ENCODE measurements at regions not wholly inside any gene's neighbourhood (a gene's known extent, or its start where the extent isn't known, plus 50 kb on each side); places are given as distances from the start of the nearest gene placed in this dataset.

- CTCF ChIA-PET, result interaction anchor here (1.2 kb wide), 1 partner anchor 9 kb away, joined by 9 read pairs; no protein-coding TSS in a partner anchor
- no peaks in the 10 kb centered on the region for H4K20me1 ChIP-seq (ENCODE audit: insufficient read depth)
- ATAC-seq, result peak; percentile 81
- POLR2A ChIA-PET, result interaction anchor here (1.6 to 2.7 kb wide), 5 partner anchors 9 to 232 kb away, joined by 4 to 23 read pairs (median 5); partner anchors contain the start of gene RAP2B
- H3K9me3 ChIP-seq (ENCODE audit: control insufficient read depth in 1 of 2, insufficient read depth in 1 of 2, low read depth in 1 of 2, low read length in 2 of 2), result no peaks in the 10 kb centered on the region
- no peaks in the 10 kb centered on the region for H3K79me2 ChIP-seq (ENCODE audit: insufficient read depth, low read length)
- intact Hi-C loops (cut with micrococcal nuclease), result loop anchor here (1.0 to 5.0 kb wide), 3 partner anchors 79 to 785 kb away; partner anchors contain the start of gene MBNL1
- H3K27ac ChIP-seq (ENCODE audit: low read depth, low read length), result peak overlapping the region; percentile 77
- H3K27me3 ChIP-seq (ENCODE audit: insufficient read depth, low read length), result no peaks in the 10 kb centered on the region
- no TSS peak for BruUV-seq (replicated peaks)
- H3K4me3 ChIP-seq (replicated peaks in 1 of 2; ENCODE audit: low read depth in 1 of 2, low read length in 2 of 2), result peak overlapping the region; percentile 8 to 28; a peak in 3 of 4 replicates
- H3K4me2 ChIP-seq (ENCODE audit: low read length), result peak overlapping the region; percentile 68
- peaks cover 22 to 40% of the 10 kb centered on the region in 2 experiments for H3K4me1 ChIP-seq (ENCODE audit: control insufficient read depth in 1 of 2, insufficient read depth in 2 of 2, low read length in 2 of 2)
- no peaks in the 10 kb centered on the region for H3K9me2 ChIP-seq (ENCODE audit: insufficient read depth)
- no peaks in the 10 kb centered on the region for H3K36me3 ChIP-seq (ENCODE audit: control insufficient read depth in 1 of 2, insufficient read depth in 2 of 2, low read length in 2 of 2)
- peak overlapping the region; percentile 40 for H3K9ac ChIP-seq (ENCODE audit: low read length)
- RAD21 ChIA-PET (ENCODE audit: low non-redundant PET in 1 of 2, low total read pairs in 2 of 2, uncharacterized antibody in 2 of 2, unreplicated experiment in 2 of 2), result interaction anchor here in 1 of 2 experiments (0.6 kb wide), 1 partner anchor 90 kb away, joined by 3 read pairs; no protein-coding TSS in a partner anchor
- peak overlapping the region; percentile 89 for H2AFZ ChIP-seq (ENCODE audit: low read depth, low read length, poor library complexity, severe bottlenecking)
- peak; percentile 95 for DNase-seq (ENCODE audit: low read depth, low spot score)
- TF ChIP-seq EGR1 (IDR thresholded peaks at IDR 0.05; ENCODE audit: low read depth), result 0 out of 2 replicates have a peak, but pooled peaks have one; percentile 39
- peak; percentile 84 for TF ChIP-seq YY1 (IDR thresholded peaks at IDR 0.05; ENCODE audit: extremely low read depth, insufficient replicate concordance, low read depth, low read length)
- peak; percentile 75 for TF ChIP-seq POLR2AphosphoS5 (IDR thresholded peaks at IDR 0.05; ENCODE audit: low read depth, low read length)
- no peak for TF ChIP-seq REST (IDR thresholded peaks at IDR 0.05; ENCODE audit: low read depth)
- TF ChIP-seq CBX3 (IDR thresholded peaks at IDR 0.05; ENCODE audit: low read depth), result peak; percentile 99
- peak; percentile 63 for TF ChIP-seq TCF7L2 (IDR thresholded peaks at IDR 0.05; ENCODE audit: borderline replicate concordance, extremely low read depth, insufficient read depth, insufficient read length)
- peak; percentile 87 for TF ChIP-seq MAX (IDR thresholded peaks at IDR 0.05)
- peak; percentile 88 for TF ChIP-seq CEBPB (IDR thresholded peaks at IDR 0.05; ENCODE audit: low read depth)
- TF ChIP-seq SP1 (IDR thresholded peaks at IDR 0.05; ENCODE audit: low read depth), result peak; percentile 98
- no peak for TF ChIP-seq ZFX (IDR thresholded peaks at IDR 0.05)
- peak; percentile 97 for TF ChIP-seq JUND (IDR thresholded peaks at IDR 0.05)
- TF ChIP-seq ATF3 (IDR thresholded peaks at IDR 0.05), result peak; percentile 73
- no peak for TF ChIP-seq EZH2 (IDR thresholded peaks at IDR 0.05)
- peak; percentile 80 for TF ChIP-seq SRF (IDR thresholded peaks at IDR 0.05; ENCODE audit: low read depth)
- peak; percentile 98 for TF ChIP-seq SIN3A (IDR thresholded peaks at IDR 0.05; ENCODE audit: low read depth)
- peak; percentile 82 for TF ChIP-seq ZBTB33 (IDR thresholded peaks at IDR 0.05; ENCODE audit: extremely low read depth, insufficient replicate concordance, low read length)
- TF ChIP-seq ELF1 (IDR thresholded peaks at IDR 0.05; ENCODE audit: borderline replicate concordance, low read depth), result no peak; the same call in 1 of the 2 replicates
- TF ChIP-seq POLR2A (IDR thresholded peaks at IDR 0.05; ENCODE audit: borderline replicate concordance, extremely low read depth, insufficient read depth, insufficient read length), result no peak
- TF ChIP-seq CTCF (IDR thresholded peaks at IDR 0.05 in 2 of 3, conservative IDR thresholded peaks at IDR 0.05 in 1 of 3; ENCODE audit: borderline replicate concordance in 1 of 3, insufficient read depth in 1 of 3, low read depth in 2 of 3, low read length in 2 of 3), result no peak
- no peak for TF ChIP-seq EZH2phosphoT487 (IDR thresholded peaks at IDR 0.05; ENCODE audit: borderline replicate concordance)
- TF ChIP-seq RAD21 (IDR thresholded peaks at IDR 0.05; ENCODE audit: low read depth), result peak; percentile 45
Measured at GRCh38 chr3:153052096-153052460, 109.9 kb upstream of the RAP2B start.
